ACC112 (cell line): ENCODE measurements at regions not wholly inside any gene's neighbourhood (a gene's known extent, or its start where the extent isn't known, plus 50 kb on each side); places are given as distances from the start of the nearest gene placed in this dataset.

Experiments
- H2AFZ ChIP-seq: fragments of 200-600 bp; sonication (generic); one replicate; pipeline ENCODE4 v1.6.0; 2017; ENCODE audit warnings: antibody characterized with exemption, low read length; ENCODE audit not compliant: unreplicated experiment
- H3K27ac ChIP-seq: fragments of 200-600 bp; sonication (generic); 2 replicates; pipeline ENCODE4 v1.5.1; 2014; ENCODE audit warnings: low read depth, mild to moderate bottlenecking, antibody characterized with exemption, low read length, moderate library complexity
- H3K27me3 ChIP-seq: fragments of 200-600 bp; sonication (generic); 2 replicates; pipeline ENCODE4 v1.6.1; 2014; ENCODE audit warnings: mild to moderate bottlenecking, antibody characterized with exemption, low read length, moderate library complexity, mixed read lengths; ENCODE audit not compliant: insufficient read depth
- H3K36me3 ChIP-seq: fragments of 200-600 bp; sonication (generic); 2 replicates; pipeline ENCODE4 v1.6.1; 2016; ENCODE audit warnings: mild to moderate bottlenecking, antibody characterized with exemption, low read length, moderate library complexity, mixed read lengths; ENCODE audit not compliant: insufficient read depth
- H3K4me1 ChIP-seq: fragments of 200-600 bp; sonication (generic); one replicate; pipeline ENCODE4 v1.6.1; 2016; ENCODE audit warnings: low read length, mixed read lengths; ENCODE audit not compliant: insufficient read depth, unreplicated experiment, control insufficient read depth
- H3K4me3 ChIP-seq: fragments of 200-600 bp; sonication (generic); 2 replicates; pipeline ENCODE4 v1.5.1; 2014; ENCODE audit warnings: mild to moderate bottlenecking, low read depth, low read length
- H3K79me2 ChIP-seq: fragments of 200-600 bp; sonication (generic); one replicate; pipeline ENCODE4 v1.6.0; 2016; ENCODE audit warnings: low read length; ENCODE audit not compliant: control insufficient read depth, unreplicated experiment, insufficient read depth

DNA sequence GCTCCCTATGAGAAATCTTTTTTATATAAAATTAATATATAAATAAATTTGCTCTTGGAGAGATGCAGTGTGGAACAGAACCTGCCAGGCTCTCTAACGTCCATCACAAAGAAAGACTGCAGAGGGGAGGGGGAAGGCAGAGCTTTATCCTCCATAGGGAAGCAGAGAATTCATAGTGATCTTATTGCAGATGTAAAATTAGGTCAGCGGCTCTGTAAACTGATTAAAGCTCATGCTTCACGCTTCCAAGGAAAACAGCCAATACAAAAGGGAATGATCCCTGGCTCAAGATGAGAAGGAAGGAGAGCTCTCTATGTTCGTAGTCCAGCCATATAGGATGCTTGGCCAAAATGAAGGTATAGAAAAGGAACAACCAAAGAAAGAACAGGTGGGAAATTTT lies 532.3 kb upstream of the PSMD7 start:
- H3K4me3 ChIP-seq, result no peak overlapping the region

GRCh38 chr16:73756289-73757178 lies 540.1 kb upstream of the PSMD7 start:
- H3K36me3 ChIP-seq, result no peaks in the 10 kb centered on the region
- no peaks in the 10 kb centered on the region for H3K4me1 ChIP-seq
- H3K27me3 ChIP-seq, result no peaks in the 10 kb centered on the region
- H3K27ac ChIP-seq, result no peak overlapping the region
- H2AFZ ChIP-seq, result no peak overlapping the region
- H3K79me2 ChIP-seq, result no peaks in the 10 kb centered on the region
- no peak overlapping the region for H3K4me3 ChIP-seq

More for the DNA sequence above, 532.3 kb upstream of the PSMD7 start:
- no peaks in the 10 kb centered on the region for H3K79me2 ChIP-seq
- H3K4me1 ChIP-seq, result no peaks in the 10 kb centered on the region
- no peak overlapping the region for H2AFZ ChIP-seq
- H3K36me3 ChIP-seq, result no peaks in the 10 kb centered on the region
- H3K27me3 ChIP-seq, result no peaks in the 10 kb centered on the region
- H3K27ac ChIP-seq, result no peak overlapping the region

DNA sequence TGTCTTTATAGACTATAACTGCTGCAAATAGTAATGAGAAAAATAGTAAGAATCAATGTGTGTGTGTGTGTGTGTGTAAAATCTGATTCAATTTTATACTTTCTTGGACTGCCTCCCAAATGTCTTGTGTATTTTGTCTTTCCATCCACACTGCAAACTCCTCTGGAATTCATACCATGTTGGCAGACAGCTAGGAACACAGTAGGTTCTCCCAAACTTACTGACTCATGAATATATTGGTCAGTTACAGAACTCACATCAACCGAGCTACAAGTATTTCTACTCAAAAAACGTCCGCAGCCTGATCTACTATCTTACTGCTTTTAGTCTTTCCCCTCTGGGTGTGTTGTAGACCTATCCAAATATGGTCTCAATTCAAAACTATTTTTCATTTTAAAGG lies 542.7 kb upstream of the PSMD7 start:
- H2AFZ ChIP-seq, result no peak overlapping the region
- no peaks in the 10 kb centered on the region for H3K79me2 ChIP-seq
- H3K27ac ChIP-seq, result no peak overlapping the region
- H3K36me3 ChIP-seq, result no peaks in the 10 kb centered on the region
- no peaks in the 10 kb centered on the region for H3K27me3 ChIP-seq
- no peak overlapping the region for H3K4me3 ChIP-seq
- H3K4me1 ChIP-seq, result no peaks in the 10 kb centered on the region

DNA sequence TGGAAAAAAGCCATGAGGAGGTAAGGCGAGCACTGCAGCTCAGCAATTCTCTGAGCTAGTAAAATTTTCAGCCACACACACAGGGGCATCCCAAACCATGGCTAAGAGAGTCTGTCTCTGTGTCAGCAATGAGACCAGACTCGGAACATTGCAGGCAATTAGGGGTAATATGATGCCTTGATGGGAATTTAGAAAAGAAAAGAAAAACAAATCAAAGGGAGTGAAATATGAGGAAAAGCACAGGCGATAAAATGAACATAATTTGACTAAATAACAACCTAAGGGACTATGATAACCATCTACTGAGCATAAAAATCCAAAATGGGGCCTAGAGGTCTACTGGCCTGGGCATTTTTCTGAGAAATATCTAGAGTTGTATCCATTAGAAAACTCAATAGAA lies 546.0 kb upstream of the PSMD7 start:
- no peaks in the 10 kb centered on the region for H3K79me2 ChIP-seq
- H2AFZ ChIP-seq, result no peak overlapping the region
- no peaks in the 10 kb centered on the region for H3K36me3 ChIP-seq
- no peaks in the 10 kb centered on the region for H3K27me3 ChIP-seq
- H3K4me1 ChIP-seq, result no peaks in the 10 kb centered on the region
- no peak overlapping the region for H3K4me3 ChIP-seq
- H3K27ac ChIP-seq, result no peak overlapping the region

DNA sequence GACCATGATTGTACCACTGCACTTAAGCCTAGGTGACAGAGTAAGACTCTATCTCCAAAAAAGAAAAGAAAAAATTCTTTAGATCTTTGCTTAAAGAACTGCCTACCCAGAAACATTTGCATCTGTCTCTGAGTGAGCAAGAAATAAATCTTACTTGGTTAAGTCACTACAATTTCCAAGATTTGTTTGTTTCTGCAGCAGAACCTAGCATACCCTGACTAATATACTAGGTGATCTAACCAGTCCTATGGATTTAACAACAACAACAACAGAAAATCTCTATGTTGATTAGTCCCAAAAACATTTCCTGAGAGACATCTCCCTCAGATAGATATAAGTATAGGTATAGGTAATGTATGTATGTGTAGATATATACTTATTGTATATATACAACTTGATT lies 549.3 kb upstream of the PSMD7 start:
- Histone ChIP-seq H3K79me2 (no peaks in the 10 kb centered on the region), H3K27ac (no peak overlapping the region), H3K36me3 (no peaks in the 10 kb centered on the region), H3K4me1 (no peaks in the 10 kb centered on the region), H3K4me3 (no peak overlapping the region), H3K27me3 (no peaks in the 10 kb centered on the region), H2AFZ (no peak overlapping the region)

GRCh38 chr16:73746554-73746953 lies 550.1 kb upstream of the PSMD7 start:
- Histone ChIP-seq H3K79me2 (no peaks in the 10 kb centered on the region), H3K27ac (no peak overlapping the region), H3K4me1 (no peaks in the 10 kb centered on the region)

GRCh38 chr16:73743665-73744496 lies 552.7 kb upstream of the PSMD7 start:
- no peaks in the 10 kb centered on the region for H3K4me1 ChIP-seq
- no peak overlapping the region for H3K27ac ChIP-seq
- no peaks in the 10 kb centered on the region for H3K27me3 ChIP-seq
- H3K79me2 ChIP-seq, result no peaks in the 10 kb centered on the region
- H2AFZ ChIP-seq, result no peak overlapping the region
- no peaks in the 10 kb centered on the region for H3K36me3 ChIP-seq
- H3K4me3 ChIP-seq, result no peak overlapping the region

More at GRCh38 chr16:73746554-73746953, 550.1 kb upstream of the PSMD7 start:
- Histone ChIP-seq H3K27me3 (no peaks in the 10 kb centered on the region), H3K4me3 (no peak overlapping the region), H3K36me3 (no peaks in the 10 kb centered on the region), H2AFZ (no peak overlapping the region)

DNA sequence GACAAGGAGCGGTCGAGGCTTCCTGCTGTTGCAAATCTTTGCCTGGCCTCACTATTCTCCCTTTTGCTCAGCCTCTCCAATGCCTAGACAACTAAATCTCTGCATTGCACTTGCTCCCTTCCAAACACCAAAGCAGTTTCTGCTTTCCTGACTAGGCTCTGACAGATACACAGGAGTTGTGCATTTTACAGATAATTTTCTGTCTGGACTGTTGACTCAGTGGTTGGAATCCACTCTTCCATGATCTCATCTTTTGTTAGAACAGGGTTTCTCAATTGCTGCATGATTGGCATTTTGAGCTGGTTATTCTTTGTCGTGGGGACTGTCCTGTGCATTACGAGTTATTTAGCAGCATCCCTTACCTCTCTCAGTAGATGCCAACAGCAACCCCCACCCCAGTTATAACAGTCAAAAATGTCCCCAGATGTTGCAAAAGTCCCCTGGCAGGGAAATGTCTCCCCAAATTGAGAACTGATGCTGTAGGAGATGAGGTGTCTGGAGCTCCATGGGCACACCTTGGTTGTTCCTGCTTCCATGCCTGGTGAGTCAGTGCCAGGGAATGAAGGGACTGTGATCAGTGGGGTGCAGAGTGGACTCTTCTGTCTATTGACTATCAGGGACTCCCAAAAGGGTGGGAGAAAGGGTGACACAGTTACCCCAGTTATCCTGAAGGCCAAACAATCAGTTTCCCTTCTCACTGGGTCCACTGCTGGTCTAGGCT lies 557.4 kb upstream of the PSMD7 start:
- Histone ChIP-seq H2AFZ (no peak overlapping the region), H3K79me2 (no peaks in the 10 kb centered on the region), H3K4me3 (no peak overlapping the region), H3K27ac (no peak overlapping the region), H3K27me3 (no peaks in the 10 kb centered on the region), H3K4me1 (no peaks in the 10 kb centered on the region), H3K36me3 (no peaks in the 10 kb centered on the region)

- Histone ChIP-seq H3K79me2 (no peaks in the 10 kb centered on the region), H2AFZ (no peak overlapping the region), H3K27me3 (no peaks in the 10 kb centered on the region)
Measured at GRCh38 chr16:73738266-73738665, 558.3 kb upstream of the PSMD7 start.

GRCh38 chr16:73737637-73738036 lies 559.0 kb upstream of the PSMD7 start:
- Histone ChIP-seq H2AFZ (no peak overlapping the region), H3K79me2 (no peaks in the 10 kb centered on the region), H3K4me3 (no peak overlapping the region), H3K4me1 (no peaks in the 10 kb centered on the region), H3K36me3 (no peaks in the 10 kb centered on the region), H3K27ac (no peak overlapping the region), H3K27me3 (no peaks in the 10 kb centered on the region)

More at GRCh38 chr16:73738266-73738665, 558.3 kb upstream of the PSMD7 start:
- H3K4me1 ChIP-seq, result no peaks in the 10 kb centered on the region
- H3K4me3 ChIP-seq, result no peak overlapping the region
- no peaks in the 10 kb centered on the region for H3K36me3 ChIP-seq
- no peak overlapping the region for H3K27ac ChIP-seq
